ENCODE measurements at regions not wholly inside any gene's neighbourhood (a gene's known extent, or its start where the extent isn't known, plus 50 kb on each side); places are given as distances from the start of the nearest gene placed in this dataset.

DNA sequence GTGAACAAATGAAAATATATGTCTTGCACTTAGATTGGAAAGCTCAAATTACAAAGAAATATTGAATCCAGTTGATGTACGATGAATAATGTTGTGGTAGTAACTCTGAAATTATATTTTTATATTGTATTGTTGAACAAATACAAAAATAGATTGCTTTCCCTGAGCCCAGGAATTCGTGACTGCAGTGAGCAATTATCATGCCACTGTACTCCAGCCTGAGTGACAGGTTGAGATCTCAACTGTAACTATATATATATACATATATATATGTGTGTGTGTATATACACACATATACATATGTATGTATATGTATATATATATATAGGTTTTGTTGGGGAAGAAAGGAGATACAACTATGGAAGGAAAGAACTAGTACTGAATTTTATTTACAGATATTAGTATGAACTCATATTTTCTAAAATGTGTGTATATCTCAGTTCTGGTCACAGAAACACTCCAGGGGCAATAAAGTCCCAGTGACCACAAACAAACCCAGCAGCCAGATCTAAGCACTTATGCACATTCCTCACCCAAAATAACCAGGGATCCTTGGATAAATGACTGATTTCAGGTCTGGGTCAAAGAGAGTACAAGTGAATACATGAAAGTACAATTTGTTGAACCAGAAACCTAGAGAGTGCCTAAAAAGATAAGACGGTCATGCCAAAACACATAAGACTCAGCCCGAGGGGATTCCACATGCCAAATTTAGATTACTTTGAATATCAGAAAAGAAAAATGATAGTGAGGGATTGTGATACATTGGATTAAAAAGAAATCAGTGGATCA is 146.3 kb downstream of the TMX3 start:
- TF ChIP-seq POLR2AphosphoS5 (IDR thresholded peaks at IDR 0.05) (no peak), POLR2A (IDR thresholded peaks at IDR 0.05) (no peak)
- TF ChIP-seq, protein P1, sequence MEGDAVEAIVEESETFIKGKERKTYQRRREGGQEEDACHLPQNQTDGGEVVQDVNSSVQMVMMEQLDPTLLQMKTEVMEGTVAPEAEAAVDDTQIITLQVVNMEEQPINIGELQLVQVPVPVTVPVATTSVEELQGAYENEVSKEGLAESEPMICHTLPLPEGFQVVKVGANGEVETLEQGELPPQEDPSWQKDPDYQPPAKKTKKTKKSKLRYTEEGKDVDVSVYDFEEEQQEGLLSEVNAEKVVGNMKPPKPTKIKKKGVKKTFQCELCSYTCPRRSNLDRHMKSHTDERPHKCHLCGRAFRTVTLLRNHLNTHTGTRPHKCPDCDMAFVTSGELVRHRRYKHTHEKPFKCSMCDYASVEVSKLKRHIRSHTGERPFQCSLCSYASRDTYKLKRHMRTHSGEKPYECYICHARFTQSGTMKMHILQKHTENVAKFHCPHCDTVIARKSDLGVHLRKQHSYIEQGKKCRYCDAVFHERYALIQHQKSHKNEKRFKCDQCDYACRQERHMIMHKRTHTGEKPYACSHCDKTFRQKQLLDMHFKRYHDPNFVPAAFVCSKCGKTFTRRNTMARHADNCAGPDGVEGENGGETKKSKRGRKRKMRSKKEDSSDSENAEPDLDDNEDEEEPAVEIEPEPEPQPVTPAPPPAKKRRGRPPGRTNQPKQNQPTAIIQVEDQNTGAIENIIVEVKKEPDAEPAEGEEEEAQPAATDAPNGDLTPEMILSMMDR (IDR thresholded peaks at IDR 0.05): no peak
